CD8-positive, alpha-beta memory T cell (primary cell): ENCODE measurements at regions not wholly inside any gene's neighbourhood (a gene's known extent, or its start where the extent isn't known, plus 50 kb on each side); places are given as distances from the start of the nearest gene placed in this dataset.

Source experiments
- CTCF ChIA-PET: fragments of 350-600 bp; sonication (Branson Sonifier 250); formaldehyde crosslinking; loops from one replicate; lab custom pipeline; 2021; ENCODE audit warnings: antibody characterized with exemption; lab: Charles Lee
- POLR2A ChIA-PET: fragments of 350-600 bp; sonication (Branson Sonifier 250); formaldehyde crosslinking; loops from one replicate; lab custom pipeline; 2021; ENCODE audit warnings: antibody characterized with exemption; lab: Charles Lee
- DNase-seq, 5 donors: peaks; one replicate each; pipeline versions ENCODE4 v3.0.0 to v3.0.0-alpha.2; 2020 to 2022; ENCODE audit warnings: mixed read lengths in 1 of 5
- H3K27ac ChIP-seq: one replicate; pipeline ENCODE4 v1.7.0; 2013; ENCODE audit warnings: low read depth, mild to moderate bottlenecking, low read length, moderate library complexity
- H3K27me3 ChIP-seq: 2 replicates; pipeline ENCODE4 v1.7.0; 2013; ENCODE audit warnings: low read length, mild to moderate bottlenecking; ENCODE audit not compliant: insufficient read depth, poor library complexity, severe bottlenecking
- H3K36me3 ChIP-seq: 2 replicates; pipeline ENCODE4 v1.7.0; 2013; ENCODE audit warnings: mild to moderate bottlenecking, low read length, moderate library complexity; ENCODE audit not compliant: insufficient read depth
- H3K4me1 ChIP-seq: 2 replicates; pipeline ENCODE4 v1.7.0; 2013; ENCODE audit warnings: mild to moderate bottlenecking, low read length, moderate library complexity; ENCODE audit not compliant: insufficient read depth
- H3K4me3 ChIP-seq: 2 replicates; pipeline ENCODE4 v1.7.0; 2013; ENCODE audit warnings: mild to moderate bottlenecking, low read length
- H3K9me3 ChIP-seq: 2 replicates; pipeline ENCODE4 v1.7.0; 2013; ENCODE audit warnings: mild to moderate bottlenecking, low read length
- H3K27ac Mint-ChIP-seq, 8 donors: one replicate each; pipeline ENCODE4 v1.8.0; 2020 to 2021; ENCODE audit warnings: mixed read lengths in 8 of 8, mild to moderate bottlenecking in 6 of 8, inconsistent platforms in 3 of 8, moderate library complexity in 3 of 8
- H3K27me3 Mint-ChIP-seq, 2 donors: one replicate each; pipeline ENCODE4 v1.8.0; 2020 to 2021; ENCODE audit warnings: mixed read lengths in 2 of 2, mild to moderate bottlenecking in 1 of 2, moderate library complexity in 1 of 2
- H3K36me3 Mint-ChIP-seq, 3 donors: one replicate each; pipeline ENCODE4 v1.8.0; 2020 to 2021; ENCODE audit warnings: mixed read lengths in 3 of 3, inconsistent platforms in 1 of 3, mild to moderate bottlenecking in 1 of 3
- H3K4me1 Mint-ChIP-seq, 3 donors: one replicate each; pipeline ENCODE4 v1.8.0; 2020 to 2021; ENCODE audit warnings: mixed read lengths in 3 of 3, inconsistent platforms in 1 of 3, mild to moderate bottlenecking in 1 of 3
- H3K4me3 Mint-ChIP-seq, 7 donors: one replicate each; pipeline ENCODE4 v1.8.0; 2020 to 2021; ENCODE audit warnings: mixed read lengths in 7 of 7, mild to moderate bottlenecking in 6 of 7, moderate library complexity in 4 of 7, inconsistent platforms in 2 of 7
- H3K9me3 Mint-ChIP-seq, 5 donors: one replicate each; pipeline ENCODE4 v1.8.0; 2020 to 2022; ENCODE audit warnings: mixed read lengths in 5 of 5, mild to moderate bottlenecking in 3 of 5, moderate library complexity in 2 of 5, inconsistent platforms in 1 of 5

DNA sequence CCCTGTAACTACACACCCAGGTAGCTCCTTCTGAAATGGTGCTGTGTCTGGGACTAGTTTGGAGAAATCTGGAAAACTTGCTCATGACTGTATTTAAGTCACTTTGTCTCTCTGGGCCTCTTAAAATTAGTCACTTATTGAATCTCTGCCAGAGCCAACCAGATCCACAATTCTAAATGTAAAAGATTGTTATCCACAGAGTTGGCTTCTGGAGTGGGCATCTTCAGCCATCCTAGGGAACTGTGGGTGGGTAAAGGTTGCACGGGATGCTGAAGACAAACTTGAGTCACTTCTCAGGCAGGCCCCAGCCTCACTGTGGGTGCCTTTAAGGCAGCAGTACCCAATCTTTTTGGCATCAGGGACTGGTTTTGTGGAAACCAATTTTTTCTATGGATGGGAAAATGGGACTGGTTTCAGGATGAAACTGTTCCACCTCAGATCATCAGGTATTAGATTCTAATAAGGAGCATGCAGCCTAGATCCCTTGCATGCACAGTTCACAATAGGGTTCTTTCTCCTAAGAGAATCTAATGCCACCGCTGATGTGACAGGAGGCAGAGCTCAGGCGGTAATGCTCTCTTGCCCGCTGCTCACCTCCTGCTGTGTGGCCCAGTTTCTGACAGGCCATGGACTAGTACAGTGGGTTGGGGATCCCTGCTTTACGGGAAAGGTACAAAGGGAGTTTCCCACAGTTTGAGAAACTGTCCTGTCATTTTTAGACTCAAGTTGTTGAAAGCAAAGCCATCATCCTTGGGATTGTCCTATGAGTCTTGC, 98.3 kb upstream of the SPRED2 start:
- no peak overlapping the region for H3K4me3 ChIP-seq
- DNase-seq: no peak
- no peaks in the 10 kb centered on the region for H3K9me3 Mint-ChIP-seq
- H3K4me1 ChIP-seq: no peaks in the 10 kb centered on the region
- H3K27ac ChIP-seq: no peak overlapping the region
- H3K9me3 ChIP-seq: no peaks in the 10 kb centered on the region
- no peaks in the 10 kb centered on the region for H3K36me3 Mint-ChIP-seq
- ChIA-PET CTCF (no interaction called here), POLR2A (no interaction called here)
- H3K27me3 Mint-ChIP-seq: peaks cover 3 to 11% of the 10 kb centered on the region in 2 donors
- H3K27ac Mint-ChIP-seq: no peak overlapping the region
- no peaks in the 10 kb centered on the region for H3K36me3 ChIP-seq
- no peak overlapping the region for H3K4me3 Mint-ChIP-seq
- H3K27me3 ChIP-seq: no peaks in the 10 kb centered on the region
- H3K4me1 Mint-ChIP-seq: no peaks in the 10 kb centered on the region

DNA sequence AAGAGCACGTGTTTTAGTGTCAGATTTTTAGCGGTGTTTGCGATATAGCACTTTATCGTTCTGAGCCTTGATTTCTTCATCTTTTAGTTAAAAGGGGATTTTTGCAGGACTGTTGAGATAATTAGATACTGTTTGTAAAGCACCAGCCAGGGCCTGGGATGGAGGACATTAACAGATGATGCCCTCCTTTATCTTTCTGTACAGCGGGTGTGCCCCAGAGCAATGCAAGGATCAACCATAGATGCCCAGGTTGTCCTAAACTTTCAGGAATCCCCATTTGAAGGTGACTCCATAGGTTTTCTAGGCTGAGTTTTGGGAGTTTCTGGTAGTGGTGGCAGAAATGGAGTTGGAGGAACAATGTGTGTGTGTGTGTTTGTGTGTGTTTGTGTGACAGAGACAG, 97.0 kb upstream of the SPRED2 start:
- Histone ChIP-seq H3K27me3 (no peaks in the 10 kb centered on the region), H3K4me3 (no peak overlapping the region), H3K4me1 (no peaks in the 10 kb centered on the region), H3K36me3 (no peaks in the 10 kb centered on the region), H3K27ac (no peak overlapping the region), H3K9me3 (no peaks in the 10 kb centered on the region)
- ChIA-PET CTCF (no interaction called here), POLR2A (interaction anchor here (0.6 kb wide), 1 partner anchor 1944 kb away, joined by 4 read pairs; no protein-coding TSS in a partner anchor)
- Mint-ChIP-seq H3K9me3 (no peaks in the 10 kb centered on the region), H3K27ac (no peak overlapping the region), H3K27me3 (peaks cover 3 to 20% of the 10 kb centered on the region in 2 donors), H3K4me1 (no peaks in the 10 kb centered on the region), H3K36me3 (peaks cover 0 to 3% (median 0%) of the 10 kb centered on the region in 3 donors), H3K4me3 (no peak overlapping the region)
- no peak for DNase-seq

DNA sequence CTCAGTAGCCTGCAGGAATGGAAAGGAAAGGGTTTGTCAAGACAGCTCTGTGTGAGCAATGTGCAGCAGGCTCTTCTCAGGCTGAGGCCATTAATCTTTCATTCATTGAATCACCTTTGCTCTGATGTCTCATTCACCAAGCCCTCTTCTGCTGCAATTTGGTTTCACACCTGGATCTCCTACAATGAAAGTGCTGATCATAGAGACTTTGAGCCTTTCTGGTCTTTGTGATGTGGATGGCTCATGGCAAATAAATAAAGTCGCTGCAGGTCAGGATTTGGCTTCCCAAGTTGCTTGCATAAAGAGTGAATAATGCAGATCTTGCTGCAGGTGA, 95.8 kb upstream of the SPRED2 start:
- DNase-seq: no peak
- POLR2A ChIA-PET: no interaction called here
- H3K27ac Mint-ChIP-seq: no peak overlapping the region
- no peaks in the 10 kb centered on the region for H3K9me3 Mint-ChIP-seq
- Histone ChIP-seq H3K36me3 (no peaks in the 10 kb centered on the region), H3K27me3 (no peaks in the 10 kb centered on the region), H3K4me3 (no peak overlapping the region), H3K27ac (no peak overlapping the region), H3K9me3 (no peaks in the 10 kb centered on the region), H3K4me1 (no peaks in the 10 kb centered on the region)
- H3K36me3 Mint-ChIP-seq: peaks cover 0 to 4% (median 0%) of the 10 kb centered on the region in 3 donors
- CTCF ChIA-PET: no interaction called here
- H3K4me1 Mint-ChIP-seq: no peaks in the 10 kb centered on the region
- peaks cover 3 to 30% of the 10 kb centered on the region in 2 donors for H3K27me3 Mint-ChIP-seq
- no peak overlapping the region for H3K4me3 Mint-ChIP-seq

DNA sequence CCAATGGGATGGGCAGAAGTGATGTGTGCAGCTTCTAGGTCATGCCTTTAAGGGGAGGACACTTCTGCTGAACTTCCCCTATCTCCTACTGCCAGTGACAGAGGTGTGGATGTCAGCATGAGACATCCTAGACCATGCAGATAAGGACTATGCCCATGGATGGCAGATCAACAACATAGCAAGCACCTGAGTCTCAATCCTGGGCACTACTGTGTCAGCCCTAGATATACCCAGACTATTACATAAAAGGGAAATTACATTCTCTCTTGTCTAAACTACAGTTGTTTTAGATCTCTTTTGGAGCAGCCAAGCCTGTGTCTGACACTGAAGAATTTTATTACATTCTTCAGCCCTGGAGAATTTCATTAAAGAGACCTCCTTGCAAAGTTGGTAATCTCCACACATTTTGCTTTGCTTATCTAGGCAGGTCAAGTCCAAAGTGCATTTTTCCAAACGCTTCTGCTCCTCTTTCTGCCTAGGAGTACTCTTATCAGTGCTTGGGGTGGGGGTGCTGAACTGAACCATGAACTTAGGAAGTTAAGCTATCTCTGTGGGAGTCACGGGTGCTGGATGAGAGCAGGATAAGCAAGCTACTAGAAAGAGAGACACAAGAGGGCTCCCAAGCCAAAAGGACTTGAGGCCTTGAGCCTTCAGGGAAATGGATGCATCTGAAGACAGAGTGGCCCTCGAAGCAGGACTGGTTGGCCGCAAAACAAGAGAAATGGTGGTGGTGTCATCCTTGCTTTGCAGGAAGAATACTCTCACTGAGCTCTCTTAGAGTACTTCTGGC, 95.2 kb upstream of the SPRED2 start:
- H3K4me3 ChIP-seq: no peak overlapping the region
- ChIA-PET POLR2A (no interaction called here), CTCF (no interaction called here)
- no peaks in the 10 kb centered on the region for H3K4me1 ChIP-seq
- no peak overlapping the region for H3K27ac ChIP-seq
- H3K4me3 Mint-ChIP-seq: no peak overlapping the region
- no peaks in the 10 kb centered on the region for H3K9me3 Mint-ChIP-seq
- H3K27me3 Mint-ChIP-seq: peaks cover 1 to 31% of the 10 kb centered on the region in 2 donors
- peaks cover 0 to 4% (median 0%) of the 10 kb centered on the region in 3 donors for H3K36me3 Mint-ChIP-seq
- H3K27ac Mint-ChIP-seq: no peak overlapping the region
- no peaks in the 10 kb centered on the region for H3K27me3 ChIP-seq
- no peaks in the 10 kb centered on the region for H3K36me3 ChIP-seq
- H3K4me1 Mint-ChIP-seq: no peaks in the 10 kb centered on the region
- DNase-seq: no peak
- no peaks in the 10 kb centered on the region for H3K9me3 ChIP-seq

DNA sequence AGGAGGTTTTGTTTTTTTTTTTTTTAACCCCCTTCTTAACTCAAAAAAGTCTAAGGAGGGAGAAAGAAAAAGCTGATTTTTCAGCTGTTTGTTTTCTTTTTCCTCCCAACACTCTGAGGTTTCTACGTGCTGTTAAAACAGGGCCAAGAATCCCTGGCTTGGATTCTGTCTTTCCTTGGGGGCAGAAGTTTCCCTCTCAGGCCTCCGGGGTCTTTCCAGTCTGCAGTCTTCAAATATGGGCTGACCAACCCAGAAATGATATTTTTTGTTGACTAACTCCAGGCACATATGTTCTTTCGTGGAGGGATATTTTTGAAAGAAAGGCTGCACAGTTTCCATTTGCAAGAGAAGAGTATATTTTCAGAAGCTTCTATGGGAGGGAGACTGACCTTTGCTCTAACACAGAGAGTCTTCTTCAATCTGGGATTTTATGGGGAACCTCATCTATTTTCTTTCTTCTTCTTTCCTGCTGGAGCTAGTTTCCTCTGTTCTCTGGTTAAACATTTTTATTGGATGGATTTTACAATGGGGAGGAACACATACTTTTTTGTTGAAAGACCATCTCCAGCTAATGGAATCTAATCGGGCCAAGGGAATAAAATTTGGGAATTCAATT, 93.3 kb upstream of the SPRED2 start:
- POLR2A ChIA-PET: no interaction called here
- Histone ChIP-seq H3K27ac (no peak overlapping the region), H3K9me3 (no peaks in the 10 kb centered on the region), H3K36me3 (no peaks in the 10 kb centered on the region), H3K4me1 (no peaks in the 10 kb centered on the region), H3K4me3 (no peak overlapping the region), H3K27me3 (no peaks in the 10 kb centered on the region)
- CTCF ChIA-PET: interaction anchor here (0.9 kb wide), 1 partner anchor 43 kb away, joined by 3 read pairs; no protein-coding TSS in a partner anchor
- Mint-ChIP-seq H3K9me3 (no peaks in the 10 kb centered on the region), H3K27me3 (peaks cover 1 to 31% of the 10 kb centered on the region in 2 donors), H3K27ac (no peak overlapping the region), H3K4me1 (no peaks in the 10 kb centered on the region), H3K4me3 (no peak overlapping the region), H3K36me3 (peaks cover 0 to 4% (median 0%) of the 10 kb centered on the region in 3 donors)
- DNase-seq: no peak

DNA sequence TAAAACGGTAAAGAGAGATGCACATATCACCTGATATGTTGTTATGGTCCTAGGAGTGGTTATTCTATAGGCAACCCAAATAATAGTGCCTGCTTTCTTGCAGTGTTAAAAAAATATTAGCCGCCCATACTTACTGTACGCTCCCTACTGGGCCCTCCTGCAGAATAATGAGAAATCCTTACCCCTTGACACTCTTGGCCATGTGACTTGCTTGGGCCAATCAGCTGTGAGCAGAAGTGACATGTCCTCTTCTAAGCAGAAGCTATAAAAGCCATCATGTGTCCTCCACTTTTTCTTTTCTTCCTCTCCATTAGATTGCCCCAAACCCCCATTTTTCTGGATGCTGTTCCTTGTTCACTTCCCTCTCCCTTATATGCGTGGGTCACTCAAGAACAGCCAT, 90.5 kb upstream of the SPRED2 start:
- Mint-ChIP-seq H3K4me1 (no peaks in the 10 kb centered on the region), H3K4me3 (no peak overlapping the region), H3K36me3 (peaks cover 0 to 5% (median 4%) of the 10 kb centered on the region in 3 donors), H3K27ac (no peak overlapping the region), H3K9me3 (peaks cover 0 to 2% (median 2%) of the 10 kb centered on the region in 5 donors), H3K27me3 (peaks cover 5 to 25% of the 10 kb centered on the region in 2 donors)
- no peaks in the 10 kb centered on the region for H3K9me3 ChIP-seq
- no peak for DNase-seq
- H3K27ac ChIP-seq: no peak overlapping the region
- H3K4me3 ChIP-seq: no peak overlapping the region
- H3K4me1 ChIP-seq: no peaks in the 10 kb centered on the region
- POLR2A ChIA-PET: no interaction called here
- H3K36me3 ChIP-seq: no peaks in the 10 kb centered on the region
- H3K27me3 ChIP-seq: no peaks in the 10 kb centered on the region
- CTCF ChIA-PET: no interaction called here

DNA sequence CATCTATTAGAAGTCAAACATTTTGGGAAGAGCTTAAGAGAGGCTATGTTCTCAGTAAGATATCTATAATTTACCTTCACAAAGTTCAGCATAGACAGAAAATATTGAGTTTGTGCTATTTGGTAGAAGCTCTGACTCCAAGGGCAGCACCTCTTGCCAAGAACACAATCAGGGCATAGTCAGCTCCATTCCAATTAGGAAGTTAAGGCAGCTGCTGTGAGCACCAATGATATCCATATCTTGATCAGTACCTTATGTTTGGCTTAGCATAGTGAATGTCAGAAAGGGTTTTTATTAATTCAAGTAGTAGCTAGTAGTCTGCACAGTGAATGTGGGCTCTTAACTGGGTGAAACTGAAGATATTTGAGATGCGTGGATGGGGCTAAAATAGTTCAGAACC, 86.4 kb upstream of the SPRED2 start:
- Histone ChIP-seq H3K4me3 (no peak overlapping the region), H3K27me3 (no peaks in the 10 kb centered on the region), H3K9me3 (no peaks in the 10 kb centered on the region), H3K4me1 (no peaks in the 10 kb centered on the region), H3K27ac (no peak overlapping the region), H3K36me3 (no peaks in the 10 kb centered on the region)
- Mint-ChIP-seq H3K9me3 (peaks cover 0 to 2% (median 2%) of the 10 kb centered on the region in 5 donors), H3K4me1 (no peaks in the 10 kb centered on the region), H3K27ac (peak overlapping the region in 2 of 8 donors; percentile 4 to 9), H3K27me3 (peaks cover 8 to 10% of the 10 kb centered on the region in 2 donors), H3K4me3 (no peak overlapping the region), H3K36me3 (peaks cover 0 to 5% (median 0%) of the 10 kb centered on the region in 3 donors)
- CTCF ChIA-PET: interaction anchor here (1.6 kb wide), 1 partner anchor 55 kb away, joined by 3 read pairs; no protein-coding TSS in a partner anchor
- POLR2A ChIA-PET: no interaction called here
- no peak for DNase-seq
